GM23338 (cell line): ENCODE measurements at regions not wholly inside any gene's neighbourhood (a gene's known extent, or its start where the extent isn't known, plus 50 kb on each side); places are given as distances from the start of the nearest gene placed in this dataset.

Source experiments
- ATAC-seq: fragments of 200-7000 bp; cut with Tn5 transposase; 3 replicates; pipeline ENCODE4 v1.9.1; 2020
- DNase-seq: peaks from one replicate; pipeline ENCODE4 v3.0.0-alpha.2; 2015; ENCODE audit warnings: low spot score
- H2AFZ ChIP-seq: fragments of 200-600 bp; sonication (generic); 2 replicates; pipeline ENCODE4 v1.8.0; 2016; ENCODE audit warnings: antibody characterized with exemption, mild to moderate bottlenecking, moderate library complexity
- H3F3A ChIP-seq: fragments of 200-600 bp; sonication (generic); replicated peaks from 2 replicates; pipeline ENCODE4 v1.8.0; 2017; ENCODE audit warnings: antibody characterized with exemption, mixed run types, low read depth
- H3K27ac ChIP-seq: fragments of 200-600 bp; sonication (generic); 2 replicates; pipeline ENCODE4 v1.6.1; 2016; ENCODE audit warnings: low read depth
- H3K27me3 ChIP-seq: fragments of 200-600 bp; sonication (generic); 2 replicates; pipeline ENCODE4 v1.8.0; 2016; ENCODE audit warnings: mild to moderate bottlenecking, mixed run types, moderate library complexity; ENCODE audit not compliant: insufficient read depth
- H3K36me3 ChIP-seq: fragments of 200-600 bp; sonication (generic); 2 replicates; pipeline ENCODE4 v1.8.0; 2016; ENCODE audit warnings: mild to moderate bottlenecking; ENCODE audit not compliant: insufficient read depth
- H3K4me1 ChIP-seq: fragments of 200-600 bp; sonication (generic); 2 replicates; pipeline ENCODE4 v1.8.0; 2016; ENCODE audit warnings: mild to moderate bottlenecking, moderate library complexity; ENCODE audit not compliant: insufficient read depth
- H3K4me2 ChIP-seq: fragments of 200-600 bp; sonication (generic); 2 replicates; pipeline ENCODE4 v1.7.1; 2017; ENCODE audit warnings: mixed run types
- H3K4me3 ChIP-seq: fragments of 200-600 bp; sonication (generic); 2 replicates; pipeline ENCODE4 v1.6.1; 2016; ENCODE audit warnings: mixed run types
- H3K79me2 ChIP-seq: fragments of 200-600 bp; sonication (generic); replicated peaks from 2 replicates; pipeline ENCODE4 v1.8.0; 2017; ENCODE audit warnings: mild to moderate bottlenecking; ENCODE audit not compliant: insufficient read depth
- H3K9me2 ChIP-seq: fragments of 200-600 bp; sonication (generic); 2 replicates; pipeline ENCODE4 v1.8.0; 2017; ENCODE audit not compliant: insufficient read depth
- H4K20me1 ChIP-seq: fragments of 200-600 bp; sonication (generic); replicated peaks from 2 replicates; pipeline ENCODE4 v1.8.0; 2017; ENCODE audit warnings: mild to moderate bottlenecking; ENCODE audit not compliant: insufficient read depth
- H3K27ac Mint-ChIP-seq: 2 replicates; pipeline ENCODE4 v1.8.0; 2020; ENCODE audit warnings: inconsistent platforms, mild to moderate bottlenecking, moderate library complexity, mixed read lengths
- H3K27me3 Mint-ChIP-seq: 3 replicates; pipeline ENCODE4 v1.8.0; 2022; ENCODE audit warnings: low read depth, mild to moderate bottlenecking, moderate library complexity, mixed read lengths, inconsistent platforms; ENCODE audit not compliant: insufficient read depth, poor library complexity
- H3K36me3 Mint-ChIP-seq: 3 replicates; pipeline ENCODE4 v1.8.0; 2021; ENCODE audit warnings: low read depth, mild to moderate bottlenecking, inconsistent platforms, moderate library complexity, mixed read lengths
- H3K4me1 Mint-ChIP-seq: 3 replicates; pipeline ENCODE4 v1.8.0; 2020; ENCODE audit warnings: mild to moderate bottlenecking, inconsistent platforms, mixed read lengths
- H3K4me3 Mint-ChIP-seq: 3 replicates; pipeline ENCODE4 v1.8.0; 2021; ENCODE audit warnings: moderate library complexity, mild to moderate bottlenecking, inconsistent platforms, mixed read lengths
- H3K9me3 Mint-ChIP-seq: 3 replicates; pipeline ENCODE4 v1.8.0; 2020; ENCODE audit warnings: moderate library complexity, mild to moderate bottlenecking, inconsistent platforms, mixed read lengths
- CREB1 ChIP-seq: fragments of 250-450 bp; sonication (Bioruptor Pico); IDR thresholded peaks from 2 replicates; pipeline ENCODE4 v1.5.0; 2020; ENCODE audit warnings: low read depth, mild to moderate bottlenecking, moderate library complexity
- CTCF ChIP-seq, 2 experiments: fragments of 200-600 bp in 1 of 2; sonication (generic) in 1 of 2; conservative IDR thresholded peaks; 2 replicates each; pipeline versions ENCODE4 v1.5.1 to v1.6.1; 2016 to 2017; ENCODE audit warnings: antibody characterized with exemption in 2 of 2, low read depth in 2 of 2, mild to moderate bottlenecking in 2 of 2, moderate library complexity in 1 of 2
- ETS1 ChIP-seq: IDR thresholded peaks from 2 replicates; pipeline ENCODE4 v1.6.1; 2016; ENCODE audit warnings: antibody characterized with exemption
- EZH2phosphoT487 ChIP-seq: fragments of 200-600 bp; sonication (generic); IDR thresholded peaks from one replicate; pipeline ENCODE4 v1.8.1; 2018; ENCODE audit warnings: antibody characterized with exemption; ENCODE audit not compliant: unreplicated experiment
- NANOG ChIP-seq: IDR thresholded peaks from 2 replicates; pipeline ENCODE4 v1.6.1; 2016; ENCODE audit warnings: antibody characterized with exemption, borderline replicate concordance
- REST ChIP-seq: IDR thresholded peaks from one replicate; pipeline ENCODE4 v1.6.1; 2018; ENCODE audit warnings: antibody characterized with exemption; ENCODE audit not compliant: unreplicated experiment
- ZNF114 ChIP-seq: fragments of 250-450 bp; sonication (Bioruptor Pico); IDR thresholded peaks from 2 replicates; pipeline ENCODE4 v1.5.0; 2020; ENCODE audit warnings: mild to moderate bottlenecking, moderate library complexity
- ZNF462 ChIP-seq: fragments of 250-450 bp; sonication (Bioruptor Pico); IDR thresholded peaks from 2 replicates; pipeline ENCODE4 v1.5.0; 2020; ENCODE audit warnings: mild to moderate bottlenecking, moderate library complexity

GRCh38 chr5:53263151-53263550 is 153.6 kb upstream of the MOCS2 start:
- H3K27me3 Mint-ChIP-seq = no peaks in the 10 kb centered on the region
- H3K4me1 Mint-ChIP-seq = no peaks in the 10 kb centered on the region
- Histone ChIP-seq H3K4me3 (no peak overlapping the region), H3K36me3 (no peaks in the 10 kb centered on the region; the same call in 1 of the 2 replicates), H3K27me3 (no peaks in the 10 kb centered on the region), H3K9me2 (peaks cover 7% of the 10 kb centered on the region), H3K4me2 (no peak overlapping the region), H3K27ac (no peak overlapping the region), H3K79me2 (no peaks in the 10 kb centered on the region), H3F3A (no peaks in the 10 kb centered on the region), H3K4me1 (no peaks in the 10 kb centered on the region), H2AFZ (no peak overlapping the region), H4K20me1 (no peaks in the 10 kb centered on the region)
- DNase-seq (no peak), ATAC-seq (no peak)
- H3K9me3 Mint-ChIP-seq = peaks cover 23% of the 10 kb centered on the region
- TF ChIP-seq EZH2phosphoT487 (no peak), CREB1 (CRISPR knock-in tag) (no peak), CTCF (conservative IDR thresholded peaks at IDR 0.05; ENCODE audit: low read depth in 2 of 2) (no peak), REST (no peak), ZNF114 (CRISPR knock-in tag) (no peak), ETS1 (no peak)
- no peak overlapping the region for H3K27ac Mint-ChIP-seq
- H3K36me3 Mint-ChIP-seq = peaks cover 12% of the 10 kb centered on the region; the same call in 2 of the 3 replicates
- no peak overlapping the region for H3K4me3 Mint-ChIP-seq

- peaks cover 7% of the 10 kb centered on the region for H3K9me2 ChIP-seq
- ATAC-seq (no peak), DNase-seq (no peak)
- no peaks in the 10 kb centered on the region for H3K79me2 ChIP-seq
- H3K27ac ChIP-seq = no peak overlapping the region
- no peaks in the 10 kb centered on the region for H4K20me1 ChIP-seq
- Mint-ChIP-seq H3K4me3 (no peak overlapping the region), H3K9me3 (peaks cover 35% of the 10 kb centered on the region), H3K27ac (no peak overlapping the region), H3K36me3 (peaks cover 19% of the 10 kb centered on the region; the same call in 2 of the 3 replicates), H3K4me1 (no peaks in the 10 kb centered on the region), H3K27me3 (no peaks in the 10 kb centered on the region)
- H3K4me3 ChIP-seq = no peak overlapping the region
- no peaks in the 10 kb centered on the region for H3F3A ChIP-seq
- no peak overlapping the region for H2AFZ ChIP-seq
- no peaks in the 10 kb centered on the region for H3K27me3 ChIP-seq
- H3K4me1 ChIP-seq = no peaks in the 10 kb centered on the region
- H3K4me2 ChIP-seq = no peak overlapping the region
- H3K36me3 ChIP-seq = no peaks in the 10 kb centered on the region; the same call in 1 of the 2 replicates
- TF ChIP-seq ZNF114 (CRISPR knock-in tag) = no peak
- no peak for TF ChIP-seq ETS1
- no peak for TF ChIP-seq ZNF462 (CRISPR knock-in tag)
- TF ChIP-seq NANOG = no peak
Observed at GRCh38 chr5:53265043-53265442, 155.5 kb upstream of the MOCS2 start.
